Fibroblast of the aortic adventitia (primary cell): ENCODE measurements at regions not wholly inside any gene's neighbourhood (a gene's known extent, or its start where the extent isn't known, plus 50 kb on each side); places are given as distances from the start of the nearest gene placed in this dataset.

Experiments used
- DNase-seq: peaks from one replicate; pipeline ENCODE4 v3.0.0-alpha.2; 2010; ENCODE audit warnings: low read depth
- H3K4me3 ChIP-seq: 2 replicates; pipeline ENCODE4 v1.5.1; 2011; ENCODE audit warnings: low read depth, mild to moderate bottlenecking, control low read depth, low read length, moderate library complexity
- TF ChIP-seq, protein P1 (sequence below): IDR thresholded peaks from 2 replicates; pipeline ENCODE4 v1.5.1; 2011; ENCODE audit warnings: mild to moderate bottlenecking, low read length, control low read depth, inconsistent platforms; ENCODE audit not compliant: insufficient read depth

DNA sequence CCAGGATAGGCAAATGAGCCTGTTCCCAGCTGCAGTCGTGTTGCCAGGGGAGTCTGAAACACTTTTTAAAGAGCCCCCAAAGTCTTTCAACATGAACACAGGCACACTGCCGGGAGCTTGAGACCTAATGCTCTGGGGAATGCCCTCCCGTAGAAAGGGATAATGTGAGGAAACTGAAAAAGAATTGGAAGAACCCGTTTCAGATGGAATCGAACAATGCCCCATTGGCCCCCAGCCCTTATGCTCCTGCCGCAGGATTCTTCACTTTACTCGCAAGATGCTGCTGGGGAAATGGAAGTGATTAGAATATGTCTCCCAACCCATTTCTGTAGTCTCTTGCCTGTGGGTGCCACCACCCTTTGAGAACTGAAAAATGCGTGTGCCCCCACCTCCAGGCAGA is 136.3 kb upstream of the GATA6 start:
- DNase-seq, result no peak
- TF ChIP-seq, protein P1, sequence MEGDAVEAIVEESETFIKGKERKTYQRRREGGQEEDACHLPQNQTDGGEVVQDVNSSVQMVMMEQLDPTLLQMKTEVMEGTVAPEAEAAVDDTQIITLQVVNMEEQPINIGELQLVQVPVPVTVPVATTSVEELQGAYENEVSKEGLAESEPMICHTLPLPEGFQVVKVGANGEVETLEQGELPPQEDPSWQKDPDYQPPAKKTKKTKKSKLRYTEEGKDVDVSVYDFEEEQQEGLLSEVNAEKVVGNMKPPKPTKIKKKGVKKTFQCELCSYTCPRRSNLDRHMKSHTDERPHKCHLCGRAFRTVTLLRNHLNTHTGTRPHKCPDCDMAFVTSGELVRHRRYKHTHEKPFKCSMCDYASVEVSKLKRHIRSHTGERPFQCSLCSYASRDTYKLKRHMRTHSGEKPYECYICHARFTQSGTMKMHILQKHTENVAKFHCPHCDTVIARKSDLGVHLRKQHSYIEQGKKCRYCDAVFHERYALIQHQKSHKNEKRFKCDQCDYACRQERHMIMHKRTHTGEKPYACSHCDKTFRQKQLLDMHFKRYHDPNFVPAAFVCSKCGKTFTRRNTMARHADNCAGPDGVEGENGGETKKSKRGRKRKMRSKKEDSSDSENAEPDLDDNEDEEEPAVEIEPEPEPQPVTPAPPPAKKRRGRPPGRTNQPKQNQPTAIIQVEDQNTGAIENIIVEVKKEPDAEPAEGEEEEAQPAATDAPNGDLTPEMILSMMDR, result no peak
- H3K4me3 ChIP-seq, result no peak overlapping the region

GRCh38 chr18:22034276-22034675 is 135.1 kb upstream of the GATA6 start:
- TF ChIP-seq, protein P1, result no peak
- peak; percentile 50 for DNase-seq
- no peak overlapping the region for H3K4me3 ChIP-seq

DNA sequence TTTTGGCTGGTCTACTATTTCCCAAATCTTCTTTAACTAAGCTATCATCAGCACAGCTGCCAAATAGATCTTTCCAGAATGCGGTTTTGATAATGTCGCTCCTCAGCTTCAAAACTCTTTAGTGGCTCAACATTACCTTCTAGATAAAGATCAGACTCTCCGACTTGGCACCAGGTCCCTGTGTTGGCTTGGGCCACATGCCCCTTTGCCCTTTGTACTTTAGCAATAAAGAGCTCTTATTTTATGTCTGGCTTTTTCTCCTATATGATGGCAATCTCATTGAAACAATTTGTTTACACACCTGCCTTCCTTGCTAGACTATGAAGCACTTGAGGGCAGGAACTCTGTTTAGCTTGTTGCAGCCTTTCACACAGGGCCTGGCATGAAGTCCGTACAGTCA is 128.9 kb upstream of the GATA6 start:
- H3K4me3 ChIP-seq, result no peak overlapping the region
- DNase-seq, result no peak
- TF ChIP-seq, protein P1, result no peak

GRCh38 chr18:22043837-22044236 is 125.6 kb upstream of the GATA6 start:
- TF ChIP-seq, protein P1, result no peak
- no peak for DNase-seq
- no peak overlapping the region for H3K4me3 ChIP-seq

GRCh38 chr18:22044474-22045220 is 124.7 kb upstream of the GATA6 start:
- DNase-seq, result no peak
- TF ChIP-seq, protein P1, result no peak
- H3K4me3 ChIP-seq, result no peak overlapping the region

GRCh38 chr18:22045221-22045918 is 124.0 kb upstream of the GATA6 start:
- TF ChIP-seq, protein P1, result no peak
- no peak for DNase-seq
- no peak overlapping the region for H3K4me3 ChIP-seq
